B cell (primary cell): ENCODE measurements at regions not wholly inside any gene's neighbourhood (a gene's known extent, or its start where the extent isn't known, plus 50 kb on each side); places are given as distances from the start of the nearest gene placed in this dataset.
"Not testable (repeated sequence)": the region's sequence is repeated elsewhere in the genome, so short reads cannot be mapped to it uniquely, and the experiment has no call there.

Experiments used
- ATAC-seq: fragments of 200-7000 bp; cut with Tn5 transposase; one replicate; pipeline ENCODE4 v1.10.0; 2021; ENCODE audit warnings: low read depth, mild to moderate bottlenecking, moderate number of reproducible peaks, moderate library complexity
- CTCF ChIA-PET: fragments of 350-600 bp; sonication (Branson Sonifier 250); formaldehyde crosslinking; loops from one replicate; lab custom pipeline; 2021; ENCODE audit warnings: antibody characterized with exemption, inconsistent platforms; lab: Charles Lee
- POLR2A ChIA-PET: fragments of 350-600 bp; sonication (Branson Sonifier 250); formaldehyde crosslinking; loops from one replicate; lab custom pipeline; 2021; ENCODE audit warnings: antibody characterized with exemption; lab: Charles Lee
- DNase-seq: peaks from one replicate; pipeline ENCODE4 v3.0.0; 2013
- H2AFZ ChIP-seq: 2 replicates; pipeline ENCODE4 v1.6.1; 2012; ENCODE audit warnings: mild to moderate bottlenecking, low read depth, low read length; ENCODE audit not compliant: insufficient read depth, poor library complexity, severe bottlenecking
- H3K27ac ChIP-seq, 2 donors: 1 replicate in 1 of 2; 2 replicates in 1 of 2; pipeline ENCODE4 v1.5.1; 2012 to 2013; ENCODE audit warnings: low read length in 2 of 2, mild to moderate bottlenecking in 2 of 2, moderate library complexity in 1 of 2
- H3K27me3 ChIP-seq, 4 experiments: fragments of 200-600 bp in 1 of 4; sonication (generic) in 1 of 4; replicated peaks in 1 of 4; 1 replicate in 2 of 4; 2 replicates in 2 of 4; pipeline versions ENCODE4 v1.6.1 to v1.7.0; 2013 to 2016; ENCODE audit warnings: low read length in 3 of 4, mild to moderate bottlenecking in 2 of 4, mixed read lengths in 1 of 4, moderate library complexity in 1 of 4; ENCODE audit not compliant: insufficient read depth in 4 of 4, control insufficient read depth in 3 of 4; ENCODE audit errors: control extremely low read depth in 1 of 4
- H3K36me3 ChIP-seq, 2 experiments: replicated peaks in 1 of 2; 1 replicate in 1 of 2; 2 replicates in 1 of 2; pipeline versions ENCODE4 v1.6.1 to v1.7.1; 2013; ENCODE audit warnings: low read length in 1 of 2; ENCODE audit not compliant: insufficient read depth in 2 of 2, control insufficient read depth in 1 of 2; ENCODE audit errors: control extremely low read depth in 1 of 2, extremely low read depth in 1 of 2
- H3K4me1 ChIP-seq, 2 donors: fragments of 200-600 bp in 1 of 2; sonication (generic) in 1 of 2; 1 replicate in 1 of 2; 2 replicates in 1 of 2; pipeline versions ENCODE4 v1.5.1 to v1.6.1; 2013 to 2017; ENCODE audit warnings: low read length in 2 of 2; ENCODE audit not compliant: control insufficient read depth in 2 of 2, insufficient read depth in 2 of 2
- H3K4me2 ChIP-seq: replicated peaks from 2 replicates; pipeline ENCODE3; 2012; ENCODE audit warnings: mild to moderate bottlenecking, low read depth, low read length; ENCODE audit not compliant: poor library complexity, severe bottlenecking
- H3K4me3 ChIP-seq, 5 experiments: fragments of 200-600 bp in 1 of 5; sonication (generic) in 1 of 5; 1 replicate in 3 of 5; 2 replicates in 2 of 5; pipeline versions ENCODE4 v1.5.1 to v1.7.0; 2011 to 2016; ENCODE audit warnings: low read length in 4 of 5, mild to moderate bottlenecking in 4 of 5, low read depth in 2 of 5, control low read depth in 1 of 5, moderate library complexity in 1 of 5; ENCODE audit not compliant: insufficient read depth in 1 of 5; ENCODE audit errors: control extremely low read depth in 1 of 5, extremely low read depth in 1 of 5
- H3K79me2 ChIP-seq: fragments of 200-600 bp; sonication (generic); one replicate; pipeline ENCODE4 v1.6.0; 2016; ENCODE audit warnings: low read length; ENCODE audit not compliant: control insufficient read depth, insufficient read depth
- H3K9ac ChIP-seq: fragments of 200-600 bp; sonication (generic); 2 replicates; pipeline ENCODE4 v1.6.1; 2017; ENCODE audit warnings: mild to moderate bottlenecking, low read length, moderate library complexity
- H3K9me3 ChIP-seq, 3 donors: one replicate each; pipeline versions ENCODE4 v1.6.1 to v1.7.1; 2013; ENCODE audit warnings: low read length in 2 of 3; ENCODE audit not compliant: control insufficient read depth in 2 of 3, insufficient read depth in 1 of 3; ENCODE audit errors: control extremely low read depth in 1 of 3
- H4K20me1 ChIP-seq: 2 replicates; pipeline ENCODE4 v1.6.0; 2012; ENCODE audit warnings: mild to moderate bottlenecking, low read length; ENCODE audit not compliant: insufficient read depth, control insufficient read depth, poor library complexity, severe bottlenecking
- H3K27ac Mint-ChIP-seq: one replicate; pipeline ENCODE4 v1.8.0; 2021; ENCODE audit warnings: mixed read lengths
- H3K27me3 Mint-ChIP-seq: one replicate; pipeline ENCODE4 v1.8.0; 2021; ENCODE audit warnings: mixed read lengths
- H3K4me1 Mint-ChIP-seq: one replicate; pipeline ENCODE4 v1.8.0; 2021; ENCODE audit warnings: mixed read lengths
- H3K4me3 Mint-ChIP-seq: one replicate; pipeline ENCODE4 v1.8.0; 2021; ENCODE audit warnings: mixed read lengths
- H3K9me3 Mint-ChIP-seq: one replicate; pipeline ENCODE4 v1.8.0; 2022; ENCODE audit warnings: mixed read lengths; ENCODE audit not compliant: insufficient read depth
- EZH2 ChIP-seq: IDR thresholded peaks from 2 replicates; pipeline ENCODE4 v1.6.1; 2012; ENCODE audit warnings: borderline replicate concordance, low read depth, mild to moderate bottlenecking, moderate library complexity, low read length; ENCODE audit not compliant: insufficient read depth, poor library complexity, severe bottlenecking
- WGBS: methylation state at CpG from one replicate; pipeline ENCODE4 v1.1.5; 2013; ENCODE audit warnings: missing lambda C conversion rate; ENCODE audit not compliant: insufficient coverage; 5-methylcytosine and 5-hydroxymethylcytosine counted together
- intact Hi-C: fragments of 100-400 bp; cut with micrococcal nuclease; formaldehyde crosslinking; loops from one replicate; pipeline ENCODE4 v1.10.0; 2022
- TF ChIP-seq, protein P1 (sequence below): fragments of 200-600 bp; IDR thresholded peaks from one replicate; pipeline ENCODE4 v1.8.0; 2022; ENCODE audit warnings: antibody characterized with exemption, mild to moderate bottlenecking

DNA sequence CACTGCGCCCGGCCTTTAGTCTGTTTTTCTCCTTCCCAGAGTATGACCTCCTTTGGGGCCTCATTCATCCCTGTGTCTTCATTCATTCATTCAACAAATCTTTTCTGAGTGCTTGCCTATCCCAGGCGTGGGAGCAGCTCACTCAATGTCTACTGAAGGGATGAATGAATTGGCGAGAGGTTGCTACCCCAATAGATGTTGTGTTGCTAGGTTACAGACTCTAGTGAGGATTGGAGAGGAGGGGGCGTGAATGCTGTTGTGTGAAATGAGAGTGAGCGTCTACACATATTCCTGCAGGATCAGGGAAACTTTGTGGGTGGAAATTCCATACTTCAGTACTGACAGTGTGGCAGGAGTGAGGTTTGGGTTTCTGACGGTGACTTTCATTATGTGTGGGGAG lies 55.5 kb upstream of the EP300 start:
- Histone ChIP-seq H3K4me3 (no peak overlapping the region), H3K4me1 (no peaks in the 10 kb centered on the region), H3K79me2 (no peaks in the 10 kb centered on the region), H2AFZ (no peak overlapping the region), H3K4me2 (no peak overlapping the region), H4K20me1 (no peaks in the 10 kb centered on the region), H3K27me3 (no peaks in the 10 kb centered on the region), H3K9ac (no peak overlapping the region), H3K9me3 (no peaks in the 10 kb centered on the region), H3K27ac (no peak overlapping the region), H3K36me3 (no peaks in the 10 kb centered on the region)
- Mint-ChIP-seq H3K9me3 (no peaks in the 10 kb centered on the region), H3K4me3 (no peak overlapping the region), H3K27me3 (peaks cover 10% of the 10 kb centered on the region), H3K4me1 (no peaks in the 10 kb centered on the region), H3K27ac (no peak overlapping the region)
- intact Hi-C loops, result no loop called here
- CTCF ChIA-PET, result no interaction called here
- POLR2A ChIA-PET, result no interaction called here
- DNase-seq, result no peak
- ATAC-seq, result no peak
- whole genome bisulfite sequencing, result 93% methylated on average over 5 of the region's 7 CpGs
- TF ChIP-seq, protein P1, sequence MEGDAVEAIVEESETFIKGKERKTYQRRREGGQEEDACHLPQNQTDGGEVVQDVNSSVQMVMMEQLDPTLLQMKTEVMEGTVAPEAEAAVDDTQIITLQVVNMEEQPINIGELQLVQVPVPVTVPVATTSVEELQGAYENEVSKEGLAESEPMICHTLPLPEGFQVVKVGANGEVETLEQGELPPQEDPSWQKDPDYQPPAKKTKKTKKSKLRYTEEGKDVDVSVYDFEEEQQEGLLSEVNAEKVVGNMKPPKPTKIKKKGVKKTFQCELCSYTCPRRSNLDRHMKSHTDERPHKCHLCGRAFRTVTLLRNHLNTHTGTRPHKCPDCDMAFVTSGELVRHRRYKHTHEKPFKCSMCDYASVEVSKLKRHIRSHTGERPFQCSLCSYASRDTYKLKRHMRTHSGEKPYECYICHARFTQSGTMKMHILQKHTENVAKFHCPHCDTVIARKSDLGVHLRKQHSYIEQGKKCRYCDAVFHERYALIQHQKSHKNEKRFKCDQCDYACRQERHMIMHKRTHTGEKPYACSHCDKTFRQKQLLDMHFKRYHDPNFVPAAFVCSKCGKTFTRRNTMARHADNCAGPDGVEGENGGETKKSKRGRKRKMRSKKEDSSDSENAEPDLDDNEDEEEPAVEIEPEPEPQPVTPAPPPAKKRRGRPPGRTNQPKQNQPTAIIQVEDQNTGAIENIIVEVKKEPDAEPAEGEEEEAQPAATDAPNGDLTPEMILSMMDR, result no peak
- no peak for TF ChIP-seq EZH2

DNA sequence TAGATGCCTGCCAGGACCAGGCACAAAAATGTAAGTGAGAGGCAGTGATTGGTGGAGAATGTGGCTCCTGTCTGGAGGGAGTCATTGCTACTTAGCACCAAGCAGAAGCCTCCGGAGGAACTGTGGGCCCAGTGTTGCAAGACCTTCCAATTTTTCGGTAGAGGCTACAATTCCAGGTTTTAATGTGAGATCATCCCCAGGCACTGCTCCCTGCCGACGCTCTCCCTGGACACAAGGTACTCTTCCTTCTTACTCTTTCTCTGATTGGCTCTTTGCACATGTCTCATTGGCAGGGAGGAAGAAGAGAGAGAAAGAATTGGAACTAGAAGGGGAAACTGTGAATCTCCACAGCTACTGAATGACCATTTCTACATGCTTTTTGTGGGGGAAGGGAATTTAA lies 53.7 kb upstream of the EP300 start:
- Histone ChIP-seq H3K9ac (no peak overlapping the region), H3K9me3 (no peaks in the 10 kb centered on the region), H3K27me3 (no peaks in the 10 kb centered on the region), H3K79me2 (no peaks in the 10 kb centered on the region), H3K27ac (no peak overlapping the region), H2AFZ (no peak overlapping the region), H3K4me2 (no peak overlapping the region), H4K20me1 (no peaks in the 10 kb centered on the region), H3K4me3 (no peak overlapping the region), H3K36me3 (no peaks in the 10 kb centered on the region), H3K4me1 (no peaks in the 10 kb centered on the region)
- no peaks in the 10 kb centered on the region for H3K4me1 Mint-ChIP-seq
- CTCF ChIA-PET, result no interaction called here
- no peak overlapping the region for H3K27ac Mint-ChIP-seq
- TF ChIP-seq EZH2, result no peak
- TF ChIP-seq, protein P1, result no peak
- WGBS, result 89% methylated on average over 1 of the region's 4 CpGs
- POLR2A ChIA-PET, result no interaction called here
- peaks cover 10% of the 10 kb centered on the region for H3K27me3 Mint-ChIP-seq
- ATAC-seq (no peak), DNase-seq (no peak)
- no peak overlapping the region for H3K4me3 Mint-ChIP-seq
- H3K9me3 Mint-ChIP-seq, result no peaks in the 10 kb centered on the region
- intact Hi-C loops, result no loop called here

DNA sequence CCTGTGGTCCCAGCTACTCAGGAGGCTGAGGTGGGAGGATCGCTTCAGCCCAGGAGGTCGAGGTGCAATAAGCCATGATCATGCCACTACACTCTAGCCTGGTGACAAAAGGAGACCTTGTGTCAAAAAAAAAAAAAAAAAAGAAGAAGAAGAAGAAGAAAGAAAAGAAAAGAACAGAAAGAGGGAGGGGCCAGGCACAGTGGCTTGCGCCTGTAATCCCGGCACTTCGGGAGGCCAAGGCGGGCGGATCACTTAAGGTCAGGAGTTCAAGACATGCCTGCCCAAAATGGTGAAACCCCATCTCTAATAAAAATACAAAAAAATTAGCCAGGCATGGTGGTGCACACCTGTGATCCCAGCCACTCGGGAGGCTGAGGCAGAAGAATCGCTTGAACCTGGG lies 52.8 kb upstream of the EP300 start:
- ATAC-seq, H3K4me3 ChIP-seq, H3K4me2 ChIP-seq, H3K4me1 ChIP-seq, H3K27ac ChIP-seq, CTCF ChIA-PET, H3K27me3 Mint-ChIP-seq, H3K36me3 ChIP-seq, H3K4me1 Mint-ChIP-seq, H2AFZ ChIP-seq, H3K79me2 ChIP-seq, H3K9me3 ChIP-seq, H3K4me3 Mint-ChIP-seq, H3K27ac Mint-ChIP-seq, DNase-seq, H3K9me3 Mint-ChIP-seq, H4K20me1 ChIP-seq, H3K9ac ChIP-seq, H3K27me3 ChIP-seq, intact Hi-C loops: not testable (repeated sequence)
- 88% methylated on average over 2 of the region's 9 CpGs for WGBS
- POLR2A ChIA-PET, result interaction anchor here (1.1 kb wide), 1 partner anchor 17 kb away, joined by 5 read pairs; no protein-coding TSS in a partner anchor
